ENCODE measurements at regions not wholly inside any gene's neighbourhood (a gene's known extent, or its start where the extent isn't known, plus 50 kb on each side); places are given as distances from the start of the nearest gene placed in this dataset.

DNA sequence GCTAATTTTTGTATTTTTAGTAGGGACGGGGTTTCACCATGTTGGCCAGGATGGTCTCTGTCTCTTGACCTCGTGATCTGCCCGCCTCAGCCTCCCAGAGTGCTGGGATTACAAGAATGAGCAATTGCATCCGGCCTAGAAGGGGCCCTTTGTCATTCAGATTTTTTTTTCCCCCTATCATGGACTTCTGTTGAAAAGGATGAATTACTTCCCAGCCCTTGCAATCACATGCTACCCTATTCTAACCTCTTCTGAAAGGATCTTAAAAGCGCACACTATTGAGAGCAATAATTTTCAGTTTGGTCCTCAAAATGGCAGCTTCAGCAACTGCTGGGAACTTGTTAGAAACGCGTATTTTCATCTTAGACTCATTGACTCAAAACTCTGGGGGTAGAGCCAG is 575.6 kb upstream of the KIRREL3 start:
- no peak for TF ChIP-seq POLR2A (IDR thresholded peaks at IDR 0.05; ENCODE audit: low read depth, low read length)
- no peak for TF ChIP-seq POLR2AphosphoS5 (IDR thresholded peaks at IDR 0.05; ENCODE audit: low read depth, low read length)
- no peak for TF ChIP-seq TAF1 (IDR thresholded peaks at IDR 0.05; ENCODE audit: borderline replicate concordance, low read depth, low read length)
